GM13976 (cell line): ENCODE measurements at regions not wholly inside any gene's neighbourhood (a gene's known extent, or its start where the extent isn't known, plus 50 kb on each side); places are given as distances from the start of the nearest gene placed in this dataset.

ENCODE experiments used
- DNase-seq: peaks from one replicate; pipeline ENCODE4 v3.0.0; 2012; ENCODE audit warnings: low spot score
- CTCF ChIP-seq: IDR thresholded peaks from 2 replicates; pipeline ENCODE4 v1.5.1; 2012; ENCODE audit warnings: borderline replicate concordance, mild to moderate bottlenecking; ENCODE audit not compliant: insufficient read depth; ENCODE audit errors: extremely low read depth, missing control alignments, control extremely low read depth
- in situ Hi-C: fragments of 300-500 bp; cut with MboI; formaldehyde crosslinking; loops from one replicate; pipeline ENCODE4 v1.12.0; 2022; ENCODE audit warnings: low sequenced_read_pairs, mixed read lengths, inconsistent platforms; ENCODE audit not compliant: unreplicated experiment

- DNase-seq, result no peak
- no peak for TF ChIP-seq CTCF
- in situ Hi-C loops, result no loop called here
Measured at GRCh38 chr16:79756571-79756970, 156.0 kb upstream of the MAF start.

GRCh38 chr16:79754501-79754900 lies 154.0 kb upstream of the MAF start:
- in situ Hi-C loops, result no loop called here

GRCh38 chr16:79754081-79754480 lies 153.5 kb upstream of the MAF start:
- no peak for TF ChIP-seq CTCF
- no peak for DNase-seq
- in situ Hi-C loops, result no loop called here

More at GRCh38 chr16:79754501-79754900, 154.0 kb upstream of the MAF start:
- TF ChIP-seq CTCF, result no peak
- DNase-seq, result no peak

- in situ Hi-C loops, result no loop called here
- no peak for TF ChIP-seq CTCF
- no peak for DNase-seq
Measured at GRCh38 chr16:79753286-79753685, 152.7 kb upstream of the MAF start.

- in situ Hi-C loops, result no loop called here
- TF ChIP-seq CTCF, result no peak
- DNase-seq, result no peak
Measured at GRCh38 chr16:79752396-79752795, 151.9 kb upstream of the MAF start.

- in situ Hi-C loops, result no loop called here
- DNase-seq, result no peak
- no peak for TF ChIP-seq CTCF
Measured at GRCh38 chr16:79751471-79752184, 151.1 kb upstream of the MAF start.
